ENCODE measurements at regions not wholly inside any gene's neighbourhood (a gene's known extent, or its start where the extent isn't known, plus 50 kb on each side); places are given as distances from the start of the nearest gene placed in this dataset.

GRCh38 chr3:102123590-102124190 lies 274.4 kb downstream of the NFKBIZ start:
- TF ChIP-seq, protein P1, sequence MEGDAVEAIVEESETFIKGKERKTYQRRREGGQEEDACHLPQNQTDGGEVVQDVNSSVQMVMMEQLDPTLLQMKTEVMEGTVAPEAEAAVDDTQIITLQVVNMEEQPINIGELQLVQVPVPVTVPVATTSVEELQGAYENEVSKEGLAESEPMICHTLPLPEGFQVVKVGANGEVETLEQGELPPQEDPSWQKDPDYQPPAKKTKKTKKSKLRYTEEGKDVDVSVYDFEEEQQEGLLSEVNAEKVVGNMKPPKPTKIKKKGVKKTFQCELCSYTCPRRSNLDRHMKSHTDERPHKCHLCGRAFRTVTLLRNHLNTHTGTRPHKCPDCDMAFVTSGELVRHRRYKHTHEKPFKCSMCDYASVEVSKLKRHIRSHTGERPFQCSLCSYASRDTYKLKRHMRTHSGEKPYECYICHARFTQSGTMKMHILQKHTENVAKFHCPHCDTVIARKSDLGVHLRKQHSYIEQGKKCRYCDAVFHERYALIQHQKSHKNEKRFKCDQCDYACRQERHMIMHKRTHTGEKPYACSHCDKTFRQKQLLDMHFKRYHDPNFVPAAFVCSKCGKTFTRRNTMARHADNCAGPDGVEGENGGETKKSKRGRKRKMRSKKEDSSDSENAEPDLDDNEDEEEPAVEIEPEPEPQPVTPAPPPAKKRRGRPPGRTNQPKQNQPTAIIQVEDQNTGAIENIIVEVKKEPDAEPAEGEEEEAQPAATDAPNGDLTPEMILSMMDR (IDR thresholded peaks at IDR 0.05), result no peak
- no peak for TF ChIP-seq ZFX (IDR thresholded peaks at IDR 0.05; ENCODE audit: borderline replicate concordance)
